MM.1S (cell line): ENCODE measurements at regions not wholly inside any gene's neighbourhood (a gene's known extent, or its start where the extent isn't known, plus 50 kb on each side); places are given as distances from the start of the nearest gene placed in this dataset.

ENCODE experiments used
- DNase-seq: peaks from one replicate; pipeline ENCODE4 v3.0.0-alpha.2; 2015
- H2AFZ ChIP-seq: fragments of 300-600 bp; sonication (generic); 2 replicates; pipeline ENCODE4 v1.6.0; 2016; ENCODE audit warnings: antibody characterized with exemption, low read length
- H3F3A ChIP-seq: fragments of 300-600 bp; sonication (generic); 2 replicates; pipeline ENCODE4 v1.6.1; 2016; ENCODE audit warnings: mild to moderate bottlenecking, antibody characterized with exemption, low read length, moderate library complexity, mixed read lengths; ENCODE audit not compliant: insufficient read depth
- H3K27ac ChIP-seq: fragments of 300-600 bp; sonication (generic); 2 replicates; pipeline ENCODE4 v1.5.1; 2016; ENCODE audit warnings: mild to moderate bottlenecking, low read length
- H3K27me3 ChIP-seq: fragments of 300-600 bp; sonication (generic); replicated peaks from 2 replicates; pipeline ENCODE4 v1.6.0; 2016; ENCODE audit warnings: low read length; ENCODE audit not compliant: insufficient read depth
- H3K36me3 ChIP-seq: fragments of 300-600 bp; sonication (generic); replicated peaks from 2 replicates; pipeline ENCODE4 v1.6.1; 2016; ENCODE audit warnings: mild to moderate bottlenecking, low read length, mixed read lengths; ENCODE audit not compliant: insufficient read depth
- H3K4me1 ChIP-seq: fragments of 300-600 bp; sonication (generic); 2 replicates; pipeline ENCODE4 v1.6.1; 2016; ENCODE audit warnings: low read length, mixed read lengths
- H3K4me2 ChIP-seq: fragments of 300-600 bp; sonication (generic); 2 replicates; pipeline ENCODE4 v1.6.0; 2016; ENCODE audit warnings: low read depth, low read length
- H3K4me3 ChIP-seq: fragments of 300-600 bp; sonication (generic); 2 replicates; pipeline ENCODE4 v1.5.1; 2016; ENCODE audit warnings: low read length, mixed read lengths
- H3K79me2 ChIP-seq: fragments of 300-600 bp; sonication (generic); 2 replicates; pipeline ENCODE4 v1.6.1; 2016; ENCODE audit warnings: mixed run types, low read length, mixed read lengths
- H3K9ac ChIP-seq: fragments of 300-600 bp; sonication (generic); 2 replicates; pipeline ENCODE4 v1.6.1; 2016; ENCODE audit warnings: low read length, mixed read lengths
- H3K9me2 ChIP-seq: fragments of 300-600 bp; sonication (generic); replicated peaks from 2 replicates; pipeline ENCODE4 v1.6.1; 2016; ENCODE audit warnings: mild to moderate bottlenecking, low read length, mixed read lengths; ENCODE audit not compliant: insufficient read depth
- H3K9me3 ChIP-seq: fragments of 300-600 bp; sonication (generic); replicated peaks from 2 replicates; pipeline ENCODE4 v1.6.1; 2016; ENCODE audit warnings: mild to moderate bottlenecking, low read length, mixed read lengths; ENCODE audit not compliant: insufficient read depth
- H4K20me1 ChIP-seq: fragments of 300-600 bp; sonication (generic); 2 replicates; pipeline ENCODE4 v1.6.1; 2016; ENCODE audit warnings: mild to moderate bottlenecking, low read length, moderate library complexity, mixed read lengths; ENCODE audit not compliant: insufficient read depth
- CTCF ChIP-seq: fragments of 300-600 bp; sonication (generic); IDR thresholded peaks from 2 replicates; pipeline ENCODE4 v1.5.1; 2016; ENCODE audit warnings: antibody characterized with exemption, low read length, mixed read lengths
- EZH2 ChIP-seq: fragments of 300-600 bp; sonication (generic); optimal IDR thresholded peaks from 2 replicates; pipeline ENCODE3; 2017; ENCODE audit warnings: low read depth, mild to moderate bottlenecking, antibody characterized with exemption, low read length, mixed read lengths
- EZH2phosphoT487 ChIP-seq: fragments of 300-600 bp; sonication (generic); IDR thresholded peaks from 2 replicates; pipeline ENCODE4 v1.6.1; 2018; ENCODE audit warnings: antibody characterized with exemption, low read length

GRCh38 chr17:11049539-11049938, 191.5 kb upstream of the SHISA6 start:
- no peaks in the 10 kb centered on the region for H3K36me3 ChIP-seq
- TF ChIP-seq CTCF (no peak), EZH2phosphoT487 (no peak), EZH2 (no peak)

GRCh38 chr17:11047228-11047627, 193.8 kb upstream of the SHISA6 start:
- H3K4me2 ChIP-seq, result no peak overlapping the region
- TF ChIP-seq EZH2 (no peak), CTCF (no peak), EZH2phosphoT487 (no peak)
- no peaks in the 10 kb centered on the region for H3K9me3 ChIP-seq
- no peaks in the 10 kb centered on the region for H3F3A ChIP-seq
- no peaks in the 10 kb centered on the region for H3K9me2 ChIP-seq
- H3K27ac ChIP-seq, result no peak overlapping the region
- no peak overlapping the region for H3K4me3 ChIP-seq
- H3K36me3 ChIP-seq, result no peaks in the 10 kb centered on the region
- no peak for DNase-seq
- no peak overlapping the region for H2AFZ ChIP-seq
- H3K4me1 ChIP-seq, result no peaks in the 10 kb centered on the region
- no peaks in the 10 kb centered on the region for H4K20me1 ChIP-seq
- H3K9ac ChIP-seq, result no peak overlapping the region
- no peaks in the 10 kb centered on the region for H3K27me3 ChIP-seq
- no peaks in the 10 kb centered on the region for H3K79me2 ChIP-seq

More at GRCh38 chr17:11049539-11049938, 191.5 kb upstream of the SHISA6 start:
- Histone ChIP-seq H2AFZ (no peak overlapping the region), H3K9ac (no peak overlapping the region), H3F3A (no peaks in the 10 kb centered on the region), H3K4me3 (no peak overlapping the region), H3K27ac (no peak overlapping the region), H4K20me1 (no peaks in the 10 kb centered on the region), H3K9me2 (no peaks in the 10 kb centered on the region), H3K79me2 (no peaks in the 10 kb centered on the region), H3K9me3 (no peaks in the 10 kb centered on the region), H3K4me1 (no peaks in the 10 kb centered on the region), H3K27me3 (no peaks in the 10 kb centered on the region), H3K4me2 (no peak overlapping the region)
- no peak for DNase-seq

- H3K36me3 ChIP-seq, result no peaks in the 10 kb centered on the region
- no peak overlapping the region for H3K9ac ChIP-seq
- no peaks in the 10 kb centered on the region for H3K79me2 ChIP-seq
- no peaks in the 10 kb centered on the region for H3K27me3 ChIP-seq
- no peak overlapping the region for H3K4me2 ChIP-seq
- no peaks in the 10 kb centered on the region for H4K20me1 ChIP-seq
- no peaks in the 10 kb centered on the region for H3K4me1 ChIP-seq
- H3K4me3 ChIP-seq, result no peak overlapping the region
- H3K9me3 ChIP-seq, result no peaks in the 10 kb centered on the region
- H3K9me2 ChIP-seq, result no peaks in the 10 kb centered on the region
- no peak overlapping the region for H2AFZ ChIP-seq
- DNase-seq, result no peak
- H3K27ac ChIP-seq, result no peak overlapping the region
- TF ChIP-seq EZH2, result no peak
- no peak for TF ChIP-seq CTCF
- TF ChIP-seq EZH2phosphoT487, result no peak
- no peaks in the 10 kb centered on the region for H3F3A ChIP-seq
These were observed 201.5 kb upstream of the PIRT start for GRCh38 chr17:11039342-11039741.
